ENCODE measurements at regions not wholly inside any gene's neighbourhood (a gene's known extent, or its start where the extent isn't known, plus 50 kb on each side); places are given as distances from the start of the nearest gene placed in this dataset.

- H3K9ac ChIP-seq (ENCODE audit: insufficient read depth, low read length, poor library complexity, severe bottlenecking), result no peak overlapping the region
- intact Hi-C loops (cut with micrococcal nuclease), result loop anchor here in 1 of 2 donors (10.0 kb wide), 1 partner anchor 615 kb away; no protein-coding TSS in a partner anchor
- H2AFZ ChIP-seq (ENCODE audit: insufficient read depth, low read depth, low read length, poor library complexity, severe bottlenecking), result no peak overlapping the region
- no peaks in the 10 kb centered on the region for H3K9me3 ChIP-seq (replicated peaks in 1 of 2; ENCODE audit: control insufficient read depth in 1 of 2, insufficient read depth in 1 of 2, low read length in 2 of 2)
- no peak overlapping the region for H3K27ac ChIP-seq (ENCODE audit: low read depth in 1 of 2, low read length in 2 of 2)
- H4K20me1 ChIP-seq (ENCODE audit: insufficient read depth, low read length), result no peaks in the 10 kb centered on the region
- no peak for TF ChIP-seq CTCF (IDR thresholded peaks at IDR 0.05)
- H3K27ac Mint-ChIP-seq, result no peak overlapping the region
- H3K79me2 ChIP-seq (ENCODE audit: insufficient read depth, low read length), result no peaks in the 10 kb centered on the region
- H3K4me3 Mint-ChIP-seq, result no peak overlapping the region
- no peaks in the 10 kb centered on the region for H3K9me3 Mint-ChIP-seq
- no peak overlapping the region for H3K4me2 ChIP-seq (replicated peaks; ENCODE audit: extremely low read depth, low read length, poor library complexity, severe bottlenecking)
- H3K36me3 ChIP-seq (replicated peaks in 1 of 2; ENCODE audit: control insufficient read depth in 1 of 2, insufficient read depth in 2 of 2, low read length in 2 of 2), result no peaks in the 10 kb centered on the region
- 100% methylated on average over 1 of the region's 3 CpGs for WGBS (ENCODE audit: insufficient coverage)
- no peaks in the 10 kb centered on the region for H3K4me1 Mint-ChIP-seq
- no peaks in the 10 kb centered on the region for H3K36me3 Mint-ChIP-seq
- peaks cover 0 to 4% (median 0%) of the 10 kb centered on the region in 3 donors for H3K27me3 Mint-ChIP-seq (ENCODE audit: low read depth in 3 of 3)
- H3K27me3 ChIP-seq (ENCODE audit: control insufficient read depth in 2 of 2, insufficient read depth in 2 of 2, low read length in 2 of 2), result no peaks in the 10 kb centered on the region
- no peak for DNase-seq
- no peak overlapping the region for H3K4me3 ChIP-seq (replicated peaks in 1 of 3; ENCODE audit: low read depth in 2 of 3, low read length in 3 of 3)
- H3K4me1 ChIP-seq (ENCODE audit: control insufficient read depth in 1 of 2, insufficient read depth in 2 of 2, low read length in 2 of 2), result no peaks in the 10 kb centered on the region
Observed at GRCh38 chr4:53809816-53810215, 218.5 kb upstream of the LNX1 start.

- intact Hi-C loops (cut with micrococcal nuclease), result loop anchor here in 1 of 2 donors (10.0 kb wide), 1 partner anchor 610 kb away; no protein-coding TSS in a partner anchor
- Histone ChIP-seq H3K27ac (ENCODE audit: low read depth in 1 of 2, low read length in 2 of 2) (no peak overlapping the region), H3K9me3 (replicated peaks in 1 of 2; ENCODE audit: control insufficient read depth in 1 of 2, insufficient read depth in 1 of 2, low read length in 2 of 2) (no peaks in the 10 kb centered on the region), H3K4me1 (ENCODE audit: control insufficient read depth in 1 of 2, insufficient read depth in 2 of 2, low read length in 2 of 2) (no peaks in the 10 kb centered on the region), H3K27me3 (ENCODE audit: control insufficient read depth in 2 of 2, insufficient read depth in 2 of 2, low read length in 2 of 2) (no peaks in the 10 kb centered on the region), H3K4me3 (replicated peaks in 1 of 3; ENCODE audit: low read depth in 2 of 3, low read length in 3 of 3) (no peak overlapping the region), H2AFZ (ENCODE audit: insufficient read depth, low read depth, low read length, poor library complexity, severe bottlenecking) (no peak overlapping the region), H4K20me1 (ENCODE audit: insufficient read depth, low read length) (no peaks in the 10 kb centered on the region), H3K9ac (ENCODE audit: insufficient read depth, low read length, poor library complexity, severe bottlenecking) (no peak overlapping the region), H3K4me2 (replicated peaks; ENCODE audit: extremely low read depth, low read length, poor library complexity, severe bottlenecking) (no peak overlapping the region), H3K36me3 (replicated peaks in 1 of 2; ENCODE audit: control insufficient read depth in 1 of 2, insufficient read depth in 2 of 2, low read length in 2 of 2) (no peaks in the 10 kb centered on the region), H3K79me2 (ENCODE audit: insufficient read depth, low read length) (no peaks in the 10 kb centered on the region)
- Mint-ChIP-seq H3K27ac (no peak overlapping the region), H3K27me3 (ENCODE audit: low read depth in 3 of 3) (peaks cover 0 to 6% (median 0%) of the 10 kb centered on the region in 3 donors), H3K4me1 (no peaks in the 10 kb centered on the region), H3K9me3 (no peaks in the 10 kb centered on the region), H3K4me3 (no peak overlapping the region), H3K36me3 (no peaks in the 10 kb centered on the region)
- WGBS (ENCODE audit: insufficient coverage), result 57% methylated on average over 2 of the region's 5 CpGs
- no peak for DNase-seq
- TF ChIP-seq CTCF (IDR thresholded peaks at IDR 0.05), result no peak
Observed at GRCh38 chr4:53805291-53805690, 214.0 kb upstream of the LNX1 start.

All from CD14-positive monocyte (primary cell).